Calu3 (cell line): ENCODE measurements at regions not wholly inside any gene's neighbourhood (a gene's known extent, or its start where the extent isn't known, plus 50 kb on each side); places are given as distances from the start of the nearest gene placed in this dataset.

Experiments
- BruUV-seq: library from RNA; stranded (reverse); fragments of 400-500 nt; replicated peaks from 2 replicates; lab custom pipeline; 2021; lab: Mats Ljungman, UMichigan
- CTCF ChIA-PET: fragments of 300-600 bp; sonication (Branson Sonifier 250); formaldehyde crosslinking; loops from one replicate; lab custom pipeline; 2022; ENCODE audit warnings: antibody characterized with exemption; lab: Charles Lee
- DNase-seq: peaks from one replicate; pipeline ENCODE4 v3.0.0; 2022
- H3K27ac Mint-ChIP-seq: one replicate; pipeline ENCODE4 v1.8.0; 2022; ENCODE audit warnings: mixed read lengths; ENCODE audit not compliant: unreplicated experiment
- H3K27me3 Mint-ChIP-seq: one replicate; pipeline ENCODE4 v1.8.0; 2022; ENCODE audit warnings: mixed read lengths; ENCODE audit not compliant: unreplicated experiment
- H3K36me3 Mint-ChIP-seq: one replicate; pipeline ENCODE4 v1.8.0; 2022; ENCODE audit warnings: mild to moderate bottlenecking, moderate library complexity, mixed read lengths; ENCODE audit not compliant: insufficient read depth, unreplicated experiment
- H3K4me1 Mint-ChIP-seq: one replicate; pipeline ENCODE4 v1.8.0; 2022; ENCODE audit warnings: mild to moderate bottlenecking, low read depth, mixed read lengths; ENCODE audit not compliant: unreplicated experiment
- H3K4me3 Mint-ChIP-seq: one replicate; pipeline ENCODE4 v1.8.0; 2022; ENCODE audit warnings: mild to moderate bottlenecking, low read depth, moderate library complexity, mixed read lengths; ENCODE audit not compliant: unreplicated experiment
- H3K9me3 Mint-ChIP-seq: one replicate; pipeline ENCODE4 v1.8.0; 2022; ENCODE audit warnings: low read depth, mixed read lengths; ENCODE audit not compliant: unreplicated experiment
- CTCF ChIP-seq: fragments of 200-600 bp; IDR thresholded peaks from one replicate; pipeline ENCODE4 v1.8.0; 2022; ENCODE audit warnings: antibody characterized with exemption; ENCODE audit not compliant: unreplicated experiment
- intact Hi-C: fragments of 100-400 bp; cut with micrococcal nuclease; formaldehyde crosslinking; loops from one replicate; pipeline ENCODE4 v1.10.0; 2022; ENCODE audit not compliant: unreplicated experiment

GRCh38 chr15:60195611-60196010 lies 191.5 kb downstream of the FOXB1 start:
- Mint-ChIP-seq H3K27me3 (peaks cover 82% of the 10 kb centered on the region), H3K4me1 (no peaks in the 10 kb centered on the region), H3K27ac (no peak overlapping the region), H3K9me3 (no peaks in the 10 kb centered on the region), H3K36me3 (no peaks in the 10 kb centered on the region), H3K4me3 (no peak overlapping the region)
- intact Hi-C loops, result no loop called here
- no TSS peak for BruUV-seq
- CTCF ChIA-PET, result interaction anchor here (0.7 kb wide), 1 partner anchor 17 kb away, joined by 3 read pairs; no protein-coding TSS in a partner anchor
- TF ChIP-seq CTCF, result no peak
- no peak for DNase-seq

GRCh38 chr15:60204131-60204885 lies 193.5 kb downstream of the ANXA2 start:
- DNase-seq, result no peak
- H3K4me3 Mint-ChIP-seq, result no peak overlapping the region
- H3K27me3 Mint-ChIP-seq, result peaks cover 88% of the 10 kb centered on the region
- no peak overlapping the region for H3K27ac Mint-ChIP-seq
- TF ChIP-seq CTCF, result no peak
- no TSS peak for BruUV-seq
- H3K9me3 Mint-ChIP-seq, result no peaks in the 10 kb centered on the region
- intact Hi-C loops, result no loop called here
- no peaks in the 10 kb centered on the region for H3K36me3 Mint-ChIP-seq
- CTCF ChIA-PET, result interaction anchor here (0.8 kb wide), 2 partner anchors 18 to 93 kb away, joined by 3 to 5 read pairs; no protein-coding TSS in a partner anchor
- no peaks in the 10 kb centered on the region for H3K4me1 Mint-ChIP-seq

GRCh38 chr15:60208709-60209108 lies 189.1 kb downstream of the ANXA2 start:
- H3K27me3 Mint-ChIP-seq, result peaks cover 97% of the 10 kb centered on the region
- no peaks in the 10 kb centered on the region for H3K9me3 Mint-ChIP-seq
- no TSS peak for BruUV-seq
- peaks cover 3% of the 10 kb centered on the region for H3K36me3 Mint-ChIP-seq
- DNase-seq, result no peak
- TF ChIP-seq CTCF, result no peak
- no peak overlapping the region for H3K4me3 Mint-ChIP-seq
- H3K4me1 Mint-ChIP-seq, result peaks cover 13% of the 10 kb centered on the region
- CTCF ChIA-PET, result no interaction called here
- H3K27ac Mint-ChIP-seq, result no peak overlapping the region
- intact Hi-C loops, result no loop called here

- H3K36me3 Mint-ChIP-seq, result peaks cover 3% of the 10 kb centered on the region
- peaks cover 14% of the 10 kb centered on the region for H3K4me1 Mint-ChIP-seq
- no peak overlapping the region for H3K27ac Mint-ChIP-seq
- no peaks in the 10 kb centered on the region for H3K9me3 Mint-ChIP-seq
- DNase-seq, result peak; percentile 10
- H3K4me3 Mint-ChIP-seq, result no peak overlapping the region
- CTCF ChIA-PET, result interaction anchor here (0.7 to 0.8 kb wide), 5 partner anchors 9 to 178 kb away, joined by 3 to 4 read pairs (median 3); no protein-coding TSS in a partner anchor
- intact Hi-C loops, result loop anchor here (10.0 kb wide), 1 partner anchor 112 kb away; no protein-coding TSS in a partner anchor
- no peak for TF ChIP-seq CTCF
- no TSS peak for BruUV-seq
- H3K27me3 Mint-ChIP-seq, result peaks cover 90% of the 10 kb centered on the region
Observed at GRCh38 chr15:60212536-60212935, 185.2 kb downstream of the ANXA2 start.
